Mesenchymal stem cell (in vitro differentiated cells and primary cell): ENCODE measurements at regions not wholly inside any gene's neighbourhood (a gene's known extent, or its start where the extent isn't known, plus 50 kb on each side); places are given as distances from the start of the nearest gene placed in this dataset. TPM values are rescaled to one million over a fixed set of nuclear protein-coding genes. Genes with fewer than 3 reads are reported as not detected.

ENCODE experiments used
- DNase-seq: peaks from one replicate; pipeline ENCODE4 v3.0.0-alpha.2; 2013
- H2AFZ ChIP-seq: one replicate; pipeline ENCODE4 v1.6.1; 2013; ENCODE audit warnings: low read depth, mild to moderate bottlenecking, control low read depth, inconsistent platforms, low read length, moderate library complexity
- H2AK5ac ChIP-seq: 2 replicates; pipeline ENCODE4 v1.6.1; 2013; ENCODE audit warnings: low read length, moderate library complexity, mild to moderate bottlenecking, inconsistent platforms; ENCODE audit not compliant: severe bottlenecking
- H2BK120ac ChIP-seq: one replicate; pipeline ENCODE4 v1.6.1; 2013; ENCODE audit warnings: low read depth, mild to moderate bottlenecking, inconsistent platforms, low read length, moderate library complexity
- H2BK12ac ChIP-seq, 2 experiments: one replicate each; pipeline ENCODE4 v1.6.1; 2013; ENCODE audit warnings: inconsistent platforms in 2 of 2, low read length in 2 of 2, mild to moderate bottlenecking in 2 of 2, moderate library complexity in 2 of 2, control low read depth in 1 of 2
- H2BK15ac ChIP-seq: one replicate; pipeline ENCODE4 v1.6.1; 2013; ENCODE audit warnings: mild to moderate bottlenecking, low read depth, inconsistent platforms; ENCODE audit not compliant: poor library complexity, severe bottlenecking
- H2BK5ac ChIP-seq: 2 replicates; pipeline ENCODE4 v1.6.1; 2013; ENCODE audit warnings: low read depth, mild to moderate bottlenecking, low read length, control low read depth, inconsistent platforms; ENCODE audit not compliant: poor library complexity, severe bottlenecking
- H3K14ac ChIP-seq, 2 experiments: one replicate each; pipeline ENCODE4 v1.6.1; 2013; ENCODE audit warnings: inconsistent platforms in 2 of 2, low read length in 2 of 2, control low read depth in 1 of 2, mild to moderate bottlenecking in 1 of 2, moderate library complexity in 1 of 2
- H3K18ac ChIP-seq, 2 experiments: one replicate each; pipeline ENCODE4 v1.6.1; 2013; ENCODE audit warnings: inconsistent platforms in 2 of 2, low read length in 2 of 2, control low read depth in 1 of 2, low read depth in 1 of 2, mild to moderate bottlenecking in 1 of 2
- H3K23ac ChIP-seq, 2 experiments: one replicate each; pipeline ENCODE4 v1.6.1; 2013; ENCODE audit warnings: inconsistent platforms in 2 of 2, low read length in 2 of 2, mild to moderate bottlenecking in 2 of 2, moderate library complexity in 2 of 2, control low read depth in 1 of 2
- H3K27ac ChIP-seq: 2 replicates; pipeline ENCODE4 v1.5.1; 2013; ENCODE audit warnings: mild to moderate bottlenecking, moderate library complexity, low read length, control low read depth, inconsistent platforms; ENCODE audit not compliant: poor library complexity, severe bottlenecking
- H3K27me3 ChIP-seq, 2 experiments: 2 replicates each; pipeline versions ENCODE4 v1.6.1 to v1.7.0; 2013; ENCODE audit warnings: low read length in 2 of 2, mild to moderate bottlenecking in 2 of 2, moderate library complexity in 2 of 2, control low read depth in 1 of 2, inconsistent platforms in 1 of 2; ENCODE audit not compliant: control insufficient read depth in 1 of 2, insufficient read depth in 1 of 2
- H3K36me3 ChIP-seq, 2 experiments: 2 replicates each; pipeline versions ENCODE4 v1.6.1 to v1.7.0; 2013; ENCODE audit warnings: low read length in 2 of 2, control low read depth in 1 of 2, inconsistent platforms in 1 of 2, low read depth in 1 of 2, mild to moderate bottlenecking in 1 of 2; ENCODE audit not compliant: insufficient read depth in 2 of 2, control insufficient read depth in 1 of 2
- H3K4ac ChIP-seq, 2 experiments: one replicate each; pipeline ENCODE4 v1.6.1; 2013; ENCODE audit warnings: inconsistent platforms in 2 of 2, low read length in 2 of 2, mild to moderate bottlenecking in 2 of 2, moderate library complexity in 2 of 2, control low read depth in 1 of 2, low read depth in 1 of 2
- H3K4me1 ChIP-seq: 2 replicates; pipeline ENCODE4 v1.6.1; 2013; ENCODE audit warnings: low read depth, low read length, control low read depth; ENCODE audit not compliant: control insufficient read depth, insufficient read depth
- H3K4me2 ChIP-seq: 2 replicates; pipeline ENCODE4 v1.6.1; 2013; ENCODE audit warnings: low read length, mild to moderate bottlenecking, inconsistent platforms; ENCODE audit not compliant: poor library complexity, severe bottlenecking
- H3K4me3 ChIP-seq, 2 experiments: 2 replicates each; pipeline versions ENCODE4 v1.5.1 to v1.7.0; 2013; ENCODE audit warnings: low read length in 2 of 2, mild to moderate bottlenecking in 2 of 2, control low read depth in 1 of 2, low read depth in 1 of 2; ENCODE audit not compliant: insufficient read depth in 1 of 2
- H3K79me1 ChIP-seq: replicated peaks from 2 replicates; pipeline ENCODE4 v1.6.1; 2013; ENCODE audit warnings: mild to moderate bottlenecking, control low read depth, low read length, inconsistent platforms; ENCODE audit not compliant: poor library complexity, severe bottlenecking
- H3K9ac ChIP-seq: 2 replicates; pipeline ENCODE4 v1.7.0; 2013; ENCODE audit warnings: mild to moderate bottlenecking, low read length, moderate library complexity
- H3K9me3 ChIP-seq: 2 replicates; pipeline ENCODE4 v1.7.0; 2013; ENCODE audit warnings: mild to moderate bottlenecking, low read length; ENCODE audit not compliant: control insufficient read depth
- H4K8ac ChIP-seq: one replicate; pipeline ENCODE4 v1.6.1; 2013; ENCODE audit warnings: inconsistent platforms, mild to moderate bottlenecking, low read length, moderate library complexity
- H4K91ac ChIP-seq: one replicate; pipeline ENCODE4 v1.6.1; 2013; ENCODE audit warnings: mild to moderate bottlenecking, low read length, inconsistent platforms
- WGBS: methylation state at CpG from one replicate; pipeline ENCODE4 v1.1.7; 2013; ENCODE audit warnings: mixed read lengths; 5-methylcytosine and 5-hydroxymethylcytosine counted together
- small RNA-seq: library from polyadenylated mRNA; stranded (forward); fragments of <200 nt; extraction: miRNeasy Mini kit (QIAGEN cat#:217004); gene quantifications from one replicate; pipeline ENCODE3, GENCODE V24; 2013; ENCODE audit warnings: low read depth

DNA sequence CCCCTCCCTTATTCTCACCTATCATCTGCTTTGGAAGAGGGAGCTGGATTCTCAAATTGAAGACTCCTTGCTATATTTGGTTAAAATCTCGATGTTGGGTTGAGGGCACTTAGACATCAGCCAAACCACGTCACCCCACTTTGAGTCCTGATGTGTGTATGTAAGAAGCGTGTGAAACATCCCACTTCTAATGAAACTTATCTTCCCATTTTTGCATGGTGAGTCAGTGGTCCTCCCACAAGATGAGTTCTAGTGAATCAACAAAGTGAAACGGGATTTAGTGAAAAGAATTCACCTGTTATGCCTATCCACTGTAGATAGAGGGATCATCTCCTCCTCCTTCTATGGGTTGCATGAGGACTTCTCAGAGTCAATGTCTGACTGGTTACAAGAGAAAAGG, 51.4 kb upstream of the SPRED2 start:
- no peak overlapping the region for H3K27ac ChIP-seq

GRCh38 chr2:65482971-65483370, 50.6 kb upstream of the SPRED2 start:
- Histone ChIP-seq H3K4me1 (no peaks in the 10 kb centered on the region), H4K91ac (no peak overlapping the region), H2AFZ (no peak overlapping the region), H2BK5ac (no peak overlapping the region), H2BK15ac (no peak overlapping the region), H3K4me2 (no peak overlapping the region), H2BK12ac (no peak overlapping the region), H3K4me3 (no peak overlapping the region), H4K8ac (no peak overlapping the region), H3K9ac (no peak overlapping the region), H3K4ac (no peak overlapping the region), H3K23ac (no peak overlapping the region), H3K9me3 (peaks cover 29% of the 10 kb centered on the region), H3K36me3 (peaks cover 0 to 12% of the 10 kb centered on the region in 2 experiments), H3K79me1 (no peaks in the 10 kb centered on the region), H2BK120ac (no peak overlapping the region), H3K18ac (no peak overlapping the region), H2AK5ac (no peak overlapping the region), H3K27ac (no peak overlapping the region), H3K27me3 (no peaks in the 10 kb centered on the region), H3K14ac (no peak overlapping the region)
- 98% methylated on average over 3 of the region's 3 CpGs for WGBS
- no peak for DNase-seq

More for the DNA sequence above, 51.4 kb upstream of the SPRED2 start:
- no peak overlapping the region for H4K8ac ChIP-seq
- peaks cover 31% of the 10 kb centered on the region for H3K9me3 ChIP-seq
- no peak overlapping the region for H3K18ac ChIP-seq
- no peaks in the 10 kb centered on the region for H3K27me3 ChIP-seq
- WGBS, result 84% methylated on average over 4 of the region's 4 CpGs
- H3K4me1 ChIP-seq, result no peaks in the 10 kb centered on the region
- H3K4me3 ChIP-seq, result no peak overlapping the region
- DNase-seq, result peak; percentile 8
- H2AK5ac ChIP-seq, result no peak overlapping the region
- no peaks in the 10 kb centered on the region for H3K79me1 ChIP-seq
- H3K4me2 ChIP-seq, result no peak overlapping the region
- no peak overlapping the region for H2AFZ ChIP-seq
- no peak overlapping the region for H3K9ac ChIP-seq
- H3K36me3 ChIP-seq, result peaks cover 0 to 10% of the 10 kb centered on the region in 2 experiments
- H4K91ac ChIP-seq, result no peak overlapping the region
- H2BK5ac ChIP-seq, result no peak overlapping the region
- H2BK120ac ChIP-seq, result no peak overlapping the region
- no peak overlapping the region for H3K23ac ChIP-seq
- no peak overlapping the region for H2BK15ac ChIP-seq
- H3K14ac ChIP-seq, result no peak overlapping the region
- H2BK12ac ChIP-seq, result no peak overlapping the region
- no peak overlapping the region for H3K4ac ChIP-seq

Small RNA genes in the stretch of these regions (small RNA-seq; reads per million reads assigned to genes)
- gene MIR4778, result not detected
- not detected for gene RN7SL635P
- gene VTRNA2-2P, result not detected
